ENCODE measurements at regions not wholly inside any gene's neighbourhood (a gene's known extent, or its start where the extent isn't known, plus 50 kb on each side); places are given as distances from the start of the nearest gene placed in this dataset.
"Not testable (repeated sequence)": the region's sequence is repeated elsewhere in the genome, so short reads cannot be mapped to it uniquely, and the experiment has no call there.

DNA sequence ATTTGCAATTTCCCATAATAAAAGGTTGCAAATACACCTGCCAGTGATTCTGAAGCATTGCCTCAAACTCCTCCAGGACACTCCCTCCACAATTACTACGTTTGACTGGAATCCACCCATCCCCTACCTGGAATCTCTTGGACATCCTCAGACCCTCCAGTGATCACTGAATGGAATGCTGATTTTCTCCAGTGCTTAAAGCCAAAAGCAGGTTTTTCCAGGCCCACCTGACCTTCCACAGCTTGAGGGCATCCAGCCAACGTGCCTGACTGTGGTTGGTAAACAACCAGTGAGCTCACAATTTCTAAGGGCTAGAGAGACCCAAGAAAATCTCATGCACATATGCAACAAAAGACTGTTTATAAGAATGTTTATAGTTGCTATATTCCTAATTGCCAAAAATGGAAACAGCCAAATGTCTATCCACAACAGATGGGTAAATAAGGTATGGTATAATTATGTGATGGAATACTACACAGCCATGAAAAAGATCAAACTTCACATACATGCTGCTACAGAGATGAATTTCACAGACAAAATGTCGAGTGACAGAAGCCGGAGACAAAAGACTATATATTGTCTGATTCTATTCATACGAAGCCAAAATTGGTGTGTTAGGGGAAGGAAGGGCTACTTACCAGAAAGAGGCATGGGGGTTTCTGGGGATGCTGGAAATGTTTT is 147.1 kb upstream of the RREB1 start:
- H3K4me1 ChIP-seq (ENCODE audit: insufficient read depth, low read length, severe bottlenecking): no peaks in the 10 kb centered on the region

DNA sequence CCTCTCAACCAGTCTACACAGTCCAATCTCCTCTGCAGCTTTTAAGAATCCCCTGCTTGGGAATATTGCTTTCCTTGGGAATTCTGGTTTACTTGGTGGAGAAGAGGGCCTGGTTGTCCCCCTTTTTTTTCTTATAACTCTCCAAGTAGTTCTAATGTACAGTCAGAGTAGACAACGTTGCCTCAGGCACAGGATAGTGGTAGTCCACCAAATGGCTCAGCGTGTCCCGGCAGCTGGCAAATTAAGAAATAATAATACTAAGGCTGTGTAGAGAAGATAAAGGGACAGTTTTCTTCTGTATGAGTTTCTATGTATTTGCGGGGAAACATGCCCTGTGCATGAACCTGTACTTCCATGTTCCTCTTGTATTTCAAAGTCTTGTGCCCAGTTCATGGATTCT is 145.7 kb upstream of the RREB1 start:
- no peaks in the 10 kb centered on the region for H3K36me3 ChIP-seq (ENCODE audit: insufficient read depth, low read length)
- H3K9me3 ChIP-seq (ENCODE audit: low read length): no peaks in the 10 kb centered on the region
- H2AFZ ChIP-seq (ENCODE audit: low read length): no peak overlapping the region
- no peak overlapping the region for H3K9ac ChIP-seq (ENCODE audit: low read length)
- H3K79me2 ChIP-seq (ENCODE audit: insufficient read depth, low read length): no peaks in the 10 kb centered on the region
- no peak overlapping the region for H3K4me2 ChIP-seq (ENCODE audit: low read length)
- no peaks in the 10 kb centered on the region for H3F3A ChIP-seq (ENCODE audit: insufficient read depth, low read length)
- no peaks in the 10 kb centered on the region for H3K9me2 ChIP-seq (ENCODE audit: low read depth, low read length)
- no peaks in the 10 kb centered on the region for H3K4me1 ChIP-seq (ENCODE audit: insufficient read depth, low read length, severe bottlenecking)
- no peak overlapping the region for H3K4me3 ChIP-seq (ENCODE audit: low read depth, low read length, poor library complexity, severe bottlenecking)
- H4K20me1 ChIP-seq (ENCODE audit: insufficient read depth, low read length): no peaks in the 10 kb centered on the region
- H3K27ac ChIP-seq (ENCODE audit: low read depth, low read length, poor library complexity, severe bottlenecking): no peak overlapping the region
- no peaks in the 10 kb centered on the region for H3K27me3 ChIP-seq (ENCODE audit: insufficient read depth, low read length)
- no peak for TF ChIP-seq EZH2 (IDR thresholded peaks at IDR 0.05; ENCODE audit: borderline replicate concordance, low read length)
- TF ChIP-seq, protein P1, sequence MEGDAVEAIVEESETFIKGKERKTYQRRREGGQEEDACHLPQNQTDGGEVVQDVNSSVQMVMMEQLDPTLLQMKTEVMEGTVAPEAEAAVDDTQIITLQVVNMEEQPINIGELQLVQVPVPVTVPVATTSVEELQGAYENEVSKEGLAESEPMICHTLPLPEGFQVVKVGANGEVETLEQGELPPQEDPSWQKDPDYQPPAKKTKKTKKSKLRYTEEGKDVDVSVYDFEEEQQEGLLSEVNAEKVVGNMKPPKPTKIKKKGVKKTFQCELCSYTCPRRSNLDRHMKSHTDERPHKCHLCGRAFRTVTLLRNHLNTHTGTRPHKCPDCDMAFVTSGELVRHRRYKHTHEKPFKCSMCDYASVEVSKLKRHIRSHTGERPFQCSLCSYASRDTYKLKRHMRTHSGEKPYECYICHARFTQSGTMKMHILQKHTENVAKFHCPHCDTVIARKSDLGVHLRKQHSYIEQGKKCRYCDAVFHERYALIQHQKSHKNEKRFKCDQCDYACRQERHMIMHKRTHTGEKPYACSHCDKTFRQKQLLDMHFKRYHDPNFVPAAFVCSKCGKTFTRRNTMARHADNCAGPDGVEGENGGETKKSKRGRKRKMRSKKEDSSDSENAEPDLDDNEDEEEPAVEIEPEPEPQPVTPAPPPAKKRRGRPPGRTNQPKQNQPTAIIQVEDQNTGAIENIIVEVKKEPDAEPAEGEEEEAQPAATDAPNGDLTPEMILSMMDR (IDR thresholded peaks at IDR 0.05; ENCODE audit: low read length): no peak

More for the DNA sequence above, 147.1 kb upstream of the RREB1 start:
- TF ChIP-seq EZH2 (IDR thresholded peaks at IDR 0.05; ENCODE audit: borderline replicate concordance, low read length): no peak
- TF ChIP-seq, protein P1 (IDR thresholded peaks at IDR 0.05; ENCODE audit: low read length): no peak
- H3K27me3 ChIP-seq (ENCODE audit: insufficient read depth, low read length): no peaks in the 10 kb centered on the region
- no peaks in the 10 kb centered on the region for H3F3A ChIP-seq (ENCODE audit: insufficient read depth, low read length)
- H3K27ac ChIP-seq (ENCODE audit: low read depth, low read length, poor library complexity, severe bottlenecking): no peak overlapping the region
- no peak overlapping the region for H3K4me3 ChIP-seq (ENCODE audit: low read depth, low read length, poor library complexity, severe bottlenecking)
- H3K9me2 ChIP-seq (ENCODE audit: low read depth, low read length): no peaks in the 10 kb centered on the region
- H3K9ac ChIP-seq (ENCODE audit: low read length): no peak overlapping the region
- H3K79me2 ChIP-seq (ENCODE audit: insufficient read depth, low read length): no peaks in the 10 kb centered on the region
- H2AFZ ChIP-seq (ENCODE audit: low read length): no peak overlapping the region
- H3K4me2 ChIP-seq (ENCODE audit: low read length): no peak overlapping the region
- H3K36me3 ChIP-seq (ENCODE audit: insufficient read depth, low read length): no peaks in the 10 kb centered on the region
- no peaks in the 10 kb centered on the region for H3K9me3 ChIP-seq (ENCODE audit: low read length)
- no peaks in the 10 kb centered on the region for H4K20me1 ChIP-seq (ENCODE audit: insufficient read depth, low read length)

- Histone ChIP-seq H3K27ac (ENCODE audit: low read depth, low read length, poor library complexity, severe bottlenecking) (no peak overlapping the region), H3K4me3 (ENCODE audit: low read depth, low read length, poor library complexity, severe bottlenecking) (no peak overlapping the region), H3K9me3 (ENCODE audit: low read length) (no peaks in the 10 kb centered on the region), H3K4me2 (ENCODE audit: low read length) (no peak overlapping the region), H3K79me2 (ENCODE audit: insufficient read depth, low read length) (no peaks in the 10 kb centered on the region), H3K9me2 (ENCODE audit: low read depth, low read length) (no peaks in the 10 kb centered on the region), H3K4me1 (ENCODE audit: insufficient read depth, low read length, severe bottlenecking) (no peaks in the 10 kb centered on the region), H3K36me3 (ENCODE audit: insufficient read depth, low read length) (no peaks in the 10 kb centered on the region), H3K9ac (ENCODE audit: low read length) (no peak overlapping the region), H3F3A (ENCODE audit: insufficient read depth, low read length) (no peaks in the 10 kb centered on the region), H4K20me1 (ENCODE audit: insufficient read depth, low read length) (no peaks in the 10 kb centered on the region), H3K27me3 (ENCODE audit: insufficient read depth, low read length) (no peaks in the 10 kb centered on the region), H2AFZ (ENCODE audit: low read length) (no peak overlapping the region)
- TF ChIP-seq, protein P1 (IDR thresholded peaks at IDR 0.05; ENCODE audit: low read length): no peak
- no peak for TF ChIP-seq EZH2 (IDR thresholded peaks at IDR 0.05; ENCODE audit: borderline replicate concordance, low read length)
Observed at GRCh38 chr6:6962699-6963098, 145.1 kb upstream of the RREB1 start.

- not testable (repeated sequence) for H3K36me3 ChIP-seq (ENCODE audit: insufficient read depth, low read length); H2AFZ ChIP-seq (ENCODE audit: low read length); H3K4me1 ChIP-seq (ENCODE audit: insufficient read depth, low read length, severe bottlenecking); H3K27me3 ChIP-seq (ENCODE audit: insufficient read depth, low read length); H3K4me3 ChIP-seq (ENCODE audit: low read depth, low read length, poor library complexity, severe bottlenecking); H3F3A ChIP-seq (ENCODE audit: insufficient read depth, low read length); H3K9ac ChIP-seq (ENCODE audit: low read length); H3K9me3 ChIP-seq (ENCODE audit: low read length); H3K9me2 ChIP-seq (ENCODE audit: low read depth, low read length); H4K20me1 ChIP-seq (ENCODE audit: insufficient read depth, low read length); H3K79me2 ChIP-seq (ENCODE audit: insufficient read depth, low read length); H3K27ac ChIP-seq (ENCODE audit: low read depth, low read length, poor library complexity, severe bottlenecking); H3K4me2 ChIP-seq (ENCODE audit: low read length)
Observed at GRCh38 chr6:6963390-6963789, 144.4 kb upstream of the RREB1 start.
